ENCODE measurements at regions not wholly inside any gene's neighbourhood (a gene's known extent, or its start where the extent isn't known, plus 50 kb on each side); places are given as distances from the start of the nearest gene placed in this dataset.

DNA sequence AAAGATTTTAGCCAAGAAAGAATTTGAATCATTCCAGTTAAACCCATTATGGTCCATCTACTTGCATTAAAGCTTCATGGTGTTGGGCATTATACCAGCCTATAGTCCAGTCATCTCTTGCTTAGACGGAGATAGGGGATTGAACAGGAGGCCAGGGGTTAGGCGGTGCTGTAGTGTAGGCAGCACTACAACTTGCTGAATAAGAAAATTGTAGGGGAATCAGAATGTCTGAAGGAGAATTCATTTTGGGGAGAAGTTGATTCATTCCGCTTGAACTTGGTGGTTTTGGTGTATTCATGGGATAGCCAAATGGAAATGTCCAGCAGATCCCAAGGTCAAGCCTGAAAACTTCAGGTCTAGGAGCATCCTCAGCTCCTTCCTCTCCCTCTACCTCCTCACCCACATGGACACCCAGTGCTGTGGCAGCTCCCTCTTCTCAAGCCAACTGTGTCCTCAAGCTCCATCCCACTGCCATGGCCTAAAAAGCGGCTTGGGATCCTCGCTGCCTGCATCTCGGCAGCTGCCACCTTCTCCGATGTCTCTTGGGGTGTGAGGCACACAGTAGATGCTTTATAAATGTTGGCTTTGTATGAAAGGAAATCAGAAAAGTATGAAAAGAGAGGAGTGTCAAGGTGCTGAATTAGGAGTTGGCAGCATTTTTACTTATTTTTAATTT, 63.6 kb upstream of the MNX1 start:
- TF ChIP-seq CTCF (conservative IDR thresholded peaks at IDR 0.05; ENCODE audit: low read length) (no peak), EZH2phosphoT487 (IDR thresholded peaks at IDR 0.05; ENCODE audit: borderline replicate concordance, low read depth, low read length) (no peak)
